HG03159 (cell line): ENCODE measurements at regions not wholly inside any gene's neighbourhood (a gene's known extent, or its start where the extent isn't known, plus 50 kb on each side); places are given as distances from the start of the nearest gene placed in this dataset.
"Not testable (repeated sequence)": the region's sequence is repeated elsewhere in the genome, so short reads cannot be mapped to it uniquely, and the experiment has no call there.

Source experiments
- ATAC-seq: cut with Tn5 transposase; IDR thresholded peaks from one replicate; pipeline ENCODE4 v1.9.1; 2021; ENCODE audit warnings: mild to moderate bottlenecking, moderate library complexity; ENCODE audit not compliant: unreplicated experiment

DNA sequence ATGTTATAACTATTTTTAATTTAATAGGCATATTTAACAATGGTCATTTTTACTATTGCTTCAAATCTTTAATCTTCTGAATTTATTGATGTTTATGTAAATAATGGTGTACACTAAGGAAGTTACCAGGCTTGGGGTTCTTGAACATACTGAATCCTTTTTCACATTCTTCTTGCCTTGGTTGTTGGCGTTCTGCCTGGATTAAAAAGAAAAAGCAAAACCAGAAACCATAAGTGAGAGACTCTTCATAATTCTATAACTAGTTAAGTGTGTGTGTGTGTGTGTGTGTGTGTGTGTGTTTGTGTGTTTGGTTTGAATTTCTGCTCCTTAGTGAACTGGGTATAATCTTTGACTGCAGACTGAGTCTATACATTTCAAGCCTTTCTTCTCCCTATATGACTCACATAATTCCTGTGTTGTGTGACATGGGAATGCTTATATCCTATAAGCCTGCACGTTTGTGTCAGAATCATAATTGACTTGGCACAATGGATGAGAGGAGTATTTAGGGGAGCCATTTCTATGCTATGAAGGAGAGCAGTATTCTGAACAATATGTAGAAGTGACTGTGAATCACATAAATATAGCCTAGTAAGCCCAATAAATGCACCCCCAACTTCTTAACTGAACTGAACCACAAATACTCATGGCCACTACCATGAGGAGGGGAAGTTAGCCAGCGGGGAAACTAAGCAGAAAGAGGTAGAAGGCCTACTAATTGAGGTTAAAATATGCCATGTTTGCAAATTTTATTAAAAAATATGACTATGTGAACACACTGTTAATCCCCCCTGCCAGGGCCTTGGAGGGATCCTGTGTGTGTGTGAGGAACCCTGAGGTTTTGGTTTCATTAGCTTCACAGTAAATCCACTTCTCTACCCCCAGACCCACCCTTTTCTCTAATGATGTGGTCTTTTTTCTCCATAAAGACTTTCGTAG is 425.5 kb downstream of the BCKDHB start:
- ATAC-seq, result no peak

DNA sequence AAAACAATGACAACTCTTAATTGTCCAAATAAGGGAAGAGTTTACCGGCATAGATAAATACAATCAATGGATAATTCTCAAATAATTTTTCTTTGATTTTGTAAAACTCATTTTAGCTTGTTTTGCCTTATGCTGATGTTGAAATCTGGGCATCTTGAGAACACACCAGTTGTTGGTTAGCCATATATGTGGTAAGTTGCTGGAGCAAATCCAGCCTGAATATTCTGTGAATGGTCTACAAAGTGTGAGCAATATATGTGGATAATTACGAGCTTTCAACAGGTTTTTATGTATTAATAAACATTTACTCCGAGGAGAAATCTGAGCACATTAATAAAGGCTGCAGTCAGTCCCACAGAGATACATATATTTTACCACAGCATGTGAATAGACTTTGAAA is 423.6 kb downstream of the BCKDHB start:
- no peak for ATAC-seq

DNA sequence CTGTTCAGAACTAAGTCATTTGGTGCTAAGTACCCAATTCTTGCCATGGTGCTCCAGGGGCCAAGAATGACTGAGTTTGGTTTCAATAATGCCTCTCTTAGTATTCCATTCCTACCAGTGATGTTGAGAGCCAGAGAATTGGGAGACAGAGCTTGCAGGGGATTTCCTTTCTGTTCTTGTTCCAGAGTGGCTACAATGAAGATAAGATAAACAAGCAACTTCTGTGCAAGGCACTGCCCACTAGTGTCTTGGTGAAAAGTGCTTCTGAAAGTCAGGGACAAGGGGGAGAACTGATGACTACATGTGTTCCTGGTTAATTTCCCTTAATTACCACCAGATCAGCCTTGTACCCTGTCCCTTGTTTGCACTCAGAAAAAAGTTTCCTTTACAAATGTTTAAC is 421.6 kb downstream of the BCKDHB start:
- no peak for ATAC-seq

DNA sequence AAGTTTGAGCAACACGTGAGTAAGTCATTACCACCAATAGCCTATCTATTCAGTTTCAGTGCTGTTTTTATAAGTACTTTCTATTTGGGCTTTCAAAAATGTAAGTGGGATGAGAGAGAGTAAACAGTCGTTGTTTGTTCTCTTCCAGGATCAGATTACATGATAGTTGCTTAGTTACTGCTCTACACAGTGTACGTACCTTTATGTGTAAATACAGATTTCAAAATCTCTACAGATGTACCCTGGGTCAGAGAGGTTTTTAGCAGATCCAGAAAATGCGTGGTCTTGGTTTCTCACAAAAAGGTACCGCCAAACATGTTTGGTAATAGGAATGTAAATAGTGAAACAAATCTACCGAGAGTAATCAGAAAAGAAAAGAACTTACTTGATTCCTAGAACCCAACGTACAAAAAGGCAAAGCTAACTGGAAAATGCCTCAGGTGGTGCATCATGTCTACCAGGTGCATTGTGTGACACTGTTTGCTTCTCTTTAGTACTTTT is 421.1 kb downstream of the BCKDHB start:
- ATAC-seq, result no peak

DNA sequence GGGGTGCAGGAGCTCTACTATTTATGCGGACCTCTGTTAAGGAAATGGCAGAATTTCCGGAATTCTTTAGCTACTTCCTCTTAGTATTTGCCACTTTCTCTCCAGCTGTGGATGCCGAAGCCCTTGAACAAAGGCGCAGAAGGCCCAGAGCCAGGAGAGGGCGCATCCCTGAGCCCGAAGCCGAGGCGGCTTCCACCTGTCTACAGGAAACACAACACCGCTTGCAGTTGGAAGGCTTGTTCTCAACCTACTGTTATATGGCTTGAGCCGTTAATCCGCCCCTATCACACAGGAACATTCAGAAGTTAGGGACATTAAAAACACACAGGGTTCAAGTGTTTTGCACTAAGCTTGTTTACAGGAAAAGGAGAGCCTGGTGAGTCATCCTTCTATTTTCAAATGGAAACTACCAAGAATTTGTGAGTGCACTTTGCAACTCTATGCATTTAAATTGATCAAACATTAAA is 417.1 kb downstream of the BCKDHB start:
- no peak for ATAC-seq

DNA sequence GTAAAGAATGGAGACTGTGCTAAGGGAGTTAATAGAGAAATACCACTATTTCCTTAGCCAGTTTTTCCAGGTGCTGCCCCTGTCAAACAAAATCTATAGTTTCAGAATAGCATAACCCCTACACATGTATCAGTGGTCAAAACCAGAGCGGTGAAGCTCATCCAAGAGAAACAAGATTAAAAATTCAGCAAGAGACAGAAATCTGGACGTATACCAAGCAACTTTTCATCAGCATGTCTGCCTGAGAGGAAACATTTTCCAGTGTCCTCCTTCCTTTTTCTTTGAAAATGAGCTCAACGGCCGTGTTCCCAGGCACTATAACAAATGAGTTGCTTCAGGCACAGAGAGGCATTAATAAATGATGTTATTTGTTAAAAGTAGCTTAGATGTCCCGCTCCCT is 416.5 kb downstream of the BCKDHB start:
- ATAC-seq, result no peak

DNA sequence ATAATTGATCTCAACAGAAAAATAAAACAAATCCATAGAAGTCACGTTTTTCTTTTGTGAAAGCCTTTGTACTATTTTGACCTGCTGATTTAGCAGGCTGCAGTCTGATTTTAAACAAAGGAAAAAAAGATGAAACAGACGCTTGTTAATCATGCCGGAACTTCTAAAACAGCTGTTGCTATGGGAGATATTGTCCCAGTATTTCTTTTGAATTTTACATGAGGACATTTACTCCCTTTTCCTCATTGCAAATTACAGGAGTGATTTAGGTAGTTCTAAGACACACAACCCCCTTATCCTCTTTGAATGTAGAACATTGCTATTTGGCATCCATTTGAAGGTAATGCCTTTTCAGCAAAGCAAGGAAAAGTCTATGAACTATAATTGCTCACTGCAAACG is 416.1 kb downstream of the BCKDHB start:
- ATAC-seq, result no peak

DNA sequence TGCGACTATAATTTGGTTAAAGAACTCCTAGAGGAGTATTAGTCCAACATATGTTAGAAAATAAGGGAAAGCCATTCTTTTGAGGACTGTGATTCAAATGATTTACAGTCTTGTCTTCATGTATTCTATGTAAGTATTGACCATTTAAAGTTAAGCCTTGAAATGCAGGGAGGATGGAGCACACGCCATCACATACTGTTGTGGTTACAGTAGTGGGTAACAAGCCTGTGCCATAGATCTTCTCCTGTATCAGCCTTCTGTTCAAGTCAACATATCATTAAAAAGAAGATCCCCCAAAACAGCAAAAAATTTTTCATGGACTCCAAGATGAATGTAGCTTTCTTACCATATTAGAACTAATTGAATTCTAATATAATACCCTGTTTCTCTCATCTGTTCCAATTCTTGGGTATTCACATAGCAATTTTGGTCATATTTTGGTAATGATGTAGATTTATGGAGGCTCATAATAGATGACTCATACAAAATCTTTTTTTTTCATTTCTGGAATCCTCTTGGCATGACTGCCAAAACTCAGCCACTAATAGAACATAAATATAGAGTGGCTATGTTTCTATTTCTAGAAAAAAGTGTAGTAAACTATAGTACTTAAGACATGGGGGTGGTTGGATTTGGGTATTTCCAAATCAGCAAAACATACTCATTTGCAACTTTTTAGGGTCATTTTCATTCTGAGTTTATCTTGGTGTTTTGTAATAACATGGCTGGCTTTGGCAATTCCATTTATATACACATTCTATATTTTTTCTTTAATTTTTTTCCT is 413.5 kb downstream of the BCKDHB start:
- no peak for ATAC-seq

DNA sequence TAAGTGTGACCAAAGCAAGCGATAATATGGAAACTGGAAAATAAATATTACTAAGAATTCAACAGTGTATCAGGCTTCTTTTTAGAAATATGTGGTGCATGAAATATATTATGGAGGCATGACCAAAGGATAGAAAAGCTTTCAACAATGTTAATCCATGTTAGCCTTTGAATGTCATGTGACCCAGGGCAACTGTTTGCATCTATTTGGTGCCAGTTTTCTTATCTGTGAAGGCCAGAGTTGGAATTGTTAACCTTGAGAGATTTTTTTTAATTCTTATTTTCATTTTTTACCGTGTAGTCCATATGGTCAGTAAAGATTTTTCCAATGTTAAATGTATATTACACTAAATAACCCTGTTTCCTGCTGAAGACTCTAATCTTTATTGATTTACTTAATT is 411.1 kb downstream of the BCKDHB start:
- no peak for ATAC-seq

DNA sequence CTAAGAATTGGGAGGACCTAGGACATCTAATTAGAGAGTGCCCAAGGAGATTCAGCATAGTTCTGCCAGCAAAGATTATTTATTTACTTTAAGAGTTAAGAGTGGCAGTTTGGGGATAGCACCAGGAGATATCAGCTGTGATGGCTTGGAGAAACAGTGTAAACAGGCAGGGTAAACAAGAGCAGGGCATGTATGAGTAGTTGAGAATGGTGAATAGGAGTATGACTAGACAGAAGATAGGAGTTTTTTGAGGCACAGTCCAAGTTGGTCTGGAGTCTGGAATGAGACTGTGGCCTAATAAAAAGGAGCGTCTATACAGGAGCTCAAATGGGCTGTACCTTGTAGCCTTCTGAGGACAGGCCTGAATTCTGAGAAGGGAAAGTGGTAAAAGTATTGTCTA is 404.1 kb downstream of the BCKDHB start:
- not testable (repeated sequence) for ATAC-seq

DNA sequence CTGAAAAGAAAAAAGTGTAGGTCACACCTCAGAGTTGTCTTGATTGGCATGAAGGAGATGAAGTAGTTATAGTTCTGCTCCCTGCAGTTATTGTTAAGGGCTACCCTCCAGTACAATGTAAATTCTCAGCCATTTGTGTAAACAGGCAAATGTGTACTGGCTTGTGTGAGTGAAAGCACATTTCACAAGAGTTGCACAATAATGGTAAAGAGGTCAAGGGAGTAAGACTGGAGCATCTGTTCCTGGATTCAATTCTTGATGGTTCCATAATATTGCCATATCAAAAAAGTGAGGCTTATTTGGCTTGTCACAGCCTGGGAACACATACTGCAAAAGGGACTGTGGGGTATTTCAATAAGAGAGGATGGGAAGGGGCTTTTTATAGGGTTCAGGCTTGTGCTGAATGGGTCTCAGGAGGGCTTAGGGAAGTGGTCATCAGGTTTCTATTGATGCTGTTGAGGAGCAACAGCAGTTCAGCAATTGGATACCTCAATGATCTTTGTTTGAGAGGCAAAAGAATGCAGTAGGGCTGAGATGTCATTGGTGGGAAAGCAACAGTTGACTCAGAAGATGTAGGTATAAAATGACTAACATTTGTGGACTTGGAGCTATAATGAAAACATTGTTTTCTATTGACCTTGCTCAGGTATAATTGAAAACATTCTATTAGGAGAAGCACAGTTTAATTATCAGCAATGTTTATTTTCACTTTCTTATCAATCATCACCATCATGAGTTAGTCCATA is 402.6 kb downstream of the BCKDHB start:
- ATAC-seq, result no peak

DNA sequence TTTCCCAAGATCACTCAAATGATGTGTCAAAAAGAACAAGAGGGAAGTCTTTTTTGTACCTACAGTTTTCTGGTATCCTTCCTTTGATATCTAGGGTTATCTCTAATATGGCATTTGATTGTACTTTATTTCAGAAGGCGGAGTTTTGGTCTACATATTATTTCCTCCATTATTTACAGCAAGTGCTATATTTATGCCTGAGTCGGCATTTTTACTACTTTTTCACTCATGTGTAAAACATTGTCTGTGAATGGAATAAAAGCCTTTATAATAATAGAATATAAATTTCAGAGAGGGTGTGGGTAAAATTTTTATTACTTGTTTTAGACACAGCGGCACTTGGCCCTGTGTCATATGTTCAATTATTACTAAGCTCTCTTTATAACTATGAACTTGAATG is 398.4 kb downstream of the BCKDHB start:
- ATAC-seq, result no peak

DNA sequence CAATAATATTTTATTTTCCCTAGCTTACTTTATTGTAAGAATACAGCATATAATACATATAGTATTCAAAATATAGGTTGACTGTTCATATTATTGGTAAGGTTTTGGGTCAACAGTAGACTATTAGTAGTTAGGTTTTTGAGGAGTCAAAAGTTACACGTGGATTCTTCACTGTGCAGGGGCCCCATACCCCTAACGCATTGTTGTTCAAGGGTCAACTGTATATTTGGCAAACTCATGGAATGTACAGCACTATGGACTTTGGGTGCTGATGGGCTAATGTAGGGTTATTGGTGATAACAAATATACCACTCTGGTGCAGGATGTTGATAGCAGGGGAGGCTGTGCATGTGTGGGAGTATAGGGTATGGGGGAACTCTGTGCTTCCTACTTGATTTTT is 397.2 kb downstream of the BCKDHB start:
- no peak for ATAC-seq

DNA sequence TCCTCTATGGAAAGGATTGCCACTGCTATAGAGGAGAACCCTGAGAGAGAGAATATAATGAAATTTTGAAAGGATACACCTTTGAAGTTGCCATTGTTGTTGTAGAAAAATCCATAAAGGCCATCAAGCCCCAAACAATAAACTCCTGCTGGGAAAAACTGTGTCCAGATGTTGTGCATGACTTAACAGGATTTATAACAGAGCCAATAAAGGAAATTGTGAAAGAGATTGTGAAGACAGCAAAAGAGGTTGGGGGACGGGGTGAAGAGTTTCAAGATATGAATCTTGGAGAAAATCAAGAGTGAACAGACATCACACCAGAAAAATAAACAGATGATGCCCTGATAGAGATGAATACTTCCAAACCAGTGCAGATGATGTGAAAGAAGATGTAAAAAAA is 396.4 kb downstream of the BCKDHB start:
- ATAC-seq, result no peak

DNA sequence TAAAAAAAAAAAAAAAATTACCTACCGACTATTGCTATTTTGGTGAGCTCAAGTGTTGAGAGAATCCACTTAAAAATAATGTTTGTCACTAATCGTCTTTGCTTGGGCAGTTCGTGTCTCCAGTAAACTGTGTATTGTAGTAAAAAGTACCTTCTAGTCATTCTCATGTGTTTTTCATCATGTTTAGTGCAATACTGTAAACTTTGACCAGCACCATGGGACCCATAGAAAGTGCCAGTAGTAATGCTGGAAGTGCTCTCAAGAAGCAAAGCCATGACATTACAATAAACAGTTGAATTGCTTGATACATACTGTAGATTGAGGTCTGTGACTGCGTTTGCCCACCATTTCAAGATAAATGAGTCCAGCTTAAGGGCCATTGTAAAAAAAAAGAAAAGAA is 395.2 kb downstream of the BCKDHB start:
- ATAC-seq, result no peak

DNA sequence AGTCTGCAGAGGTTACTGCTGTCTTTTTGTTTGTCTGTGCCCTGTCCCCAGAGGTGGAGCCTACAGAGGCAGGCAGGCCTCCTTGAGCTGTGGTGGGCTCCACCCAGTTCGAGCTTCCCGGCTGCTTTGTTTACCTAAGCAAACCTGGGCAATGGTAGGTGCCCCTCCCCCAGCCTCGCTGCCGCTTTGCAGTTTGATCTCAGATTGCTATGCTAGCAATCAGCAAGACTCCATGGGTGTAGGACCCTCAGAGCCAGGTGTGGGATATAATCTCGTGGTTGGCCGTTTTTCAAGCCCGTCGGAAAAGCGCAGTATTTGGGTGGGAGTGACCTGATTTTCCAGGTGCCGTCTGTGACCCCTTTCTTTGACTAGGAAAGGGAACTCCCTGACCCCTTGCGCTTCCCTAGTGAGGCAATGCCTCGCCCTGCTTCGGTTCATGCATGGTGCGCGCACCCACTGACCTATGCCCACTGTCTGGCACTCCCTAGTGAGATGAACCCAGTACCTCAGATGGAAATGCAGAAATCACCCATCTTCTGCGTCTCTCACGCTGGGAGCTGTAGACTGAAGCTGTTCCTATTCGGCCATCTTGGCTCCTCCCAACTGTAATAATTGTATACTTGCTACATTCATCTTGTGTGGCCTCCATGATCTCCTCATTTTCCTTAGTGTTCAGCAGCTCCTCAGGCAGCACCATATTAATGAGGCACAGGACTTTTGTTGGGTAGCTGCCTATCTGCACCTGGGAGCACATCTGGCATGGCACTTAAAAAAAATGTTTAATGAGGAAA is 391.4 kb downstream of the BCKDHB start:
- ATAC-seq, result not testable (repeated sequence)

DNA sequence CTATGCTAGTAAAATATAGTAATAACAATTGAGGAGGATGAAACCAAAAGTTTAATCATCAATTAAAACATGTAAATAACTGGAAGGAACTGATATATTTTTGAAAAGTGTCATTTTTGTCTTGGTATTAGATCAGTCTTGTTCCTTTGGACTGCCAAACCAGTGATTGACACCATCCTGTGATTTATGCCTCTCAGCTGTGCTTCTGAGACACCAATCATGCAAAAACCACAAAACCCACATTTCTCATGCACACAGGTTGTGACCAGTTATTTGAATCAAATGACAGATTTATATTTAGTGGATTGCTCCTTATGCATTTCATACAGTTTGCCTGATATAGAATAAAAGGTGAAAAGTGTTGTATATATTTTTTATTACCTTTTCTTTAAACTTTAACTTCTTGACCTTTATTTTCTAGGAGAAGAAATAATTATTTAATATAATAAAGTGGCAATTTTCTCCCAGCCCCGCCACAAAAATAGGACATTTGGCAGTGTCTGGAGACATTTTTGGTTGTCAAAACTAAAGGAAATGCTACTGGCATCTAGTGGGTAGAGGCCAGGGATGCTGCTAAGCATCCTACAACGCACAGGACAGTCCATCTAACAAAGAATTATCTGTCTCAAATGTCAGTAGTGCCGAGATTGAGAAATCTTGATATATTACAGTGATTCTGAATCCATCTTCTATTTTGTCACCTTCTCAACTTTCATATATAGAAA is 383.6 kb downstream of the BCKDHB start:
- no peak for ATAC-seq

DNA sequence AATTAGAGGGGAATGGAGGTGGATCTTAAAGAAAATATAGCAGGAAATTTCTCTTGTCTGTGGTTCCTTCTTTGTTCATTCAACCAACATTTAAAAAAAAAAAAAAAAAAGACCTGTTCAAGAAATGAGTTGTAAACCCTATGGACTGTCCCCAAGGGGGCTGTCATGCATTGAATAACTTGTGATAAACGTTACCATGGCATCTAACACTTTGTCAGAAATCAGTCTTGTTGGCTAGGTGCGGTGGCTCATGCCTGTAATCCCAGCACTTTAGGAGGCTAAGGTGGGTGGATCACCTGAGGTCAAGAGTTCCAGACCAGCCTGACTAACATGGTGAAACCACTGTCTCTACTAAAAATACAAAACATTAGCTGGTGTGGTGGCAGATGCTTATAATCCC is 381.7 kb downstream of the BCKDHB start:
- ATAC-seq, result no peak

DNA sequence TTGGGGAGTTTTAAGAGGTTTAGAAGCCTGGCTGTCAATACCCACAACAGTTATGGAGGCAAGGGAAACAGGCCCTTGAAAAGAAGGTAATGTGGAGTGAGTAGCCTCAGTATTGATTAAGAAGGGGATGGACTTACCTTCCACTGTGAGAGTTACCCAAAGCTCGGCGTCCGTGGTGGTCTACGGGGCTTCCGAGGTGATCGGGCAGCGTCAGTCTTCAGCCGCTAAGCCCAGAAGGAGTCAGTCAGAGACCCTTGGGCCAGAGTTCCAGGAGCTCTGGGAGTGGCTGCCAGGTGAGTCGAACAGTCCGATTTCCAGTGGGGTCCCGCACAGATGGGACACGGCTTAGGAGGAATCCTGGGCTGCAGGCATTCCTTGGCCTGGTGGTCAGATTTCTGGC is 379.0 kb downstream of the BCKDHB start:
- ATAC-seq, result not testable (repeated sequence)

DNA sequence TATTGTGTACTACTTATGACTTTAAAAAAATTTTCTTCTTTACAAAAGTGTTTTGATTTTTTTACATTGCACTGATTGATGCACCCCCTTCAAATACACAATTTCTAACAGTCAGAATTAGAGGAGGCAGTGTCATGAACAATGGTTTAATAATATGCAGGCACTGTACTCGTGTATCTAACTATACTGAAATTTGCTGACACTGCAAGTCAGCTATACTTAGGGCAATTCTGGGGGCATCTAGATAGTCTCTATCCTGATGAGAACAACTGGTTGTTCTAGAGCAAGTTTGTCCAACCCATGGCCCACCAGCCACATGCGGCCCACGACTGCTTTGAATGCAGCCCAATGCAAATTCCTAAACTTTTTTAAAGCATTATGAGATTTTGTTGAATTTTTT is 375.6 kb downstream of the BCKDHB start:
- no peak for ATAC-seq
